Stomach smooth muscle (tissue), 2 donors: ENCODE measurements at regions not wholly inside any gene's neighbourhood (a gene's known extent, or its start where the extent isn't known, plus 50 kb on each side); places are given as distances from the start of the nearest gene placed in this dataset.
"Not testable (repeated sequence)": the region's sequence is repeated elsewhere in the genome, so short reads cannot be mapped to it uniquely, and the experiment has no call there.

Source experiments
- H3K27ac ChIP-seq: one replicate; pipeline ENCODE4 v1.7.0; 2013; ENCODE audit warnings: mild to moderate bottlenecking, low read length, inconsistent platforms
- H3K27me3 ChIP-seq, 2 donors: one replicate each; pipeline ENCODE4 v1.7.0; 2013; ENCODE audit warnings: low read length in 2 of 2; ENCODE audit not compliant: insufficient read depth in 2 of 2, control insufficient read depth in 1 of 2
- H3K36me3 ChIP-seq, 2 donors: one replicate each; pipeline ENCODE4 v1.7.0; 2013; ENCODE audit warnings: low read length in 2 of 2; ENCODE audit not compliant: control insufficient read depth in 2 of 2, insufficient read depth in 2 of 2
- H3K4me1 ChIP-seq: one replicate; pipeline ENCODE4 v1.7.0; 2013; ENCODE audit warnings: low read length; ENCODE audit not compliant: control insufficient read depth, insufficient read depth
- H3K4me3 ChIP-seq, 2 donors: one replicate each; pipeline ENCODE4 v1.7.0; 2013; ENCODE audit warnings: low read length in 2 of 2
- H3K9ac ChIP-seq, 2 donors: one replicate each; pipeline ENCODE4 v1.7.0; 2013; ENCODE audit warnings: low read length in 2 of 2, mild to moderate bottlenecking in 1 of 2
- H3K9me3 ChIP-seq, 2 donors: one replicate each; pipeline ENCODE4 v1.7.0; 2013; ENCODE audit warnings: low read length in 2 of 2; ENCODE audit not compliant: control insufficient read depth in 2 of 2
- donor health status: healthy.
- donor health status: Pancreatic carcinoma.

DNA sequence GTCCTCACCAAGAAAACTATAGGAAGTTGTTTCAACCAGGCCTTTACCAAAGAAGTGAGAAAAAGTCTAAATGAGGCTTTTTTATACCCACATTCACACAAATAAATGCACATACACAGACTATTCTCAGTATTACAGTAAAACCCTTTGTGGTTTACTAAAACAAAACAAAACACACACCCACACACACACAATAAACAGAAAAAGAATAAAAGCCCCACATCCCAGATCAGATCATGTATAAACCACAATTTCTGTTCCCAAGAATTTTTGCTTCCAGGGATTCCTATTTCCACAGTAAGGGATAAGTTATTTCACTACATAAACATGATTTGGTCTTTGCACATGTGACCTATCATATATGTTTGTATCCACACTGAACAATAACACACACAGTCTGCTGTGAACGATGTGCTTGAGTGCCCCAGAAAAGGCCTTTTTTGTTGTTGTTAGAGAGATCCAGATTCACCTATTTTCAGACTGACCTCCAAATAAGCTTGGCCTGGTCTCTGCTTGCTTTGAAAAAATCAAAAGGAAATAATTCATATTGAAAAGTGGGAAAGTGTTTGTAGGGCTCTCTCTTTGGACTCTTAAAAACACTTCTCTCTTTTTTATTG, 283.4 kb upstream of the ATP11B start:
- H3K36me3 ChIP-seq: no peaks in the 10 kb centered on the region
- no peaks in the 10 kb centered on the region for H3K9me3 ChIP-seq
- no peaks in the 10 kb centered on the region for H3K4me1 ChIP-seq
- H3K4me3 ChIP-seq: no peak overlapping the region
- H3K27me3 ChIP-seq: no peaks in the 10 kb centered on the region
- H3K27ac ChIP-seq: no peak overlapping the region
- no peak overlapping the region for H3K9ac ChIP-seq

DNA sequence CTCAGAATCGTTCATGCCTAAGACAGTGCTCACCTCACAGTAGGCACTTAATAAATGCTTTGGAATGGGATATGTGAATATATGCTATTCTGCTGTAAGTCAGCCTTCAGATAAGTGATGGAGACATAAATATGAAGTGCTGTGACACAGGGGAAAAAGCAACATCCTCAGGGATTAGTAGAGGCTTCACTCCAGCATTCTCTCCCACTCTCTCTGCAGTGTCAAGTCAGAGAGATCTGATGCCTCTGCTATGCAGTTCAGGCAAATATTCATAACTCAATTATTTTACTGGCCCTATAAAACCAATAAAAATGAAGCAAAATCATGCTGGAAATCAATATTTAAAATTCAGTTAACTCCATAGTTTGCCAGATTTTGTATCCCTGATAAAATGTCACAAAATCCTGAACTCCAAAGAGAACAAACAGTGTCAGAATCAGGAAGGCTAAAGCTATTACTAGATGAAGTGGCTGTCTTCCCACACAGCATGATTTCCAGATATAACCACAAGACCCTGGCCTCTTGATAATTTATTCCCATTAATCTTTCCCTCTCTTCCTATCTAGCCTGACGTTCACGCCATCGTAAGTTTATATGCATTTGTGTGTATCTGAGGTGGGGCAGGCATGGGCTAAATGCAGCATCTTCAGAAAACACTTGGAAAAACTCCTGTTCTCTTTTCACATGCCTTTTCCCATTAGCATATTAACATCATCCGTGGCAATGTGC, 278.9 kb upstream of the ATP11B start:
- Histone ChIP-seq H3K27me3 (no peaks in the 10 kb centered on the region), H3K36me3 (no peaks in the 10 kb centered on the region), H3K9ac (no peak overlapping the region), H3K27ac (no peak overlapping the region), H3K4me3 (no peak overlapping the region), H3K4me1 (no peaks in the 10 kb centered on the region), H3K9me3 (no peaks in the 10 kb centered on the region)

DNA sequence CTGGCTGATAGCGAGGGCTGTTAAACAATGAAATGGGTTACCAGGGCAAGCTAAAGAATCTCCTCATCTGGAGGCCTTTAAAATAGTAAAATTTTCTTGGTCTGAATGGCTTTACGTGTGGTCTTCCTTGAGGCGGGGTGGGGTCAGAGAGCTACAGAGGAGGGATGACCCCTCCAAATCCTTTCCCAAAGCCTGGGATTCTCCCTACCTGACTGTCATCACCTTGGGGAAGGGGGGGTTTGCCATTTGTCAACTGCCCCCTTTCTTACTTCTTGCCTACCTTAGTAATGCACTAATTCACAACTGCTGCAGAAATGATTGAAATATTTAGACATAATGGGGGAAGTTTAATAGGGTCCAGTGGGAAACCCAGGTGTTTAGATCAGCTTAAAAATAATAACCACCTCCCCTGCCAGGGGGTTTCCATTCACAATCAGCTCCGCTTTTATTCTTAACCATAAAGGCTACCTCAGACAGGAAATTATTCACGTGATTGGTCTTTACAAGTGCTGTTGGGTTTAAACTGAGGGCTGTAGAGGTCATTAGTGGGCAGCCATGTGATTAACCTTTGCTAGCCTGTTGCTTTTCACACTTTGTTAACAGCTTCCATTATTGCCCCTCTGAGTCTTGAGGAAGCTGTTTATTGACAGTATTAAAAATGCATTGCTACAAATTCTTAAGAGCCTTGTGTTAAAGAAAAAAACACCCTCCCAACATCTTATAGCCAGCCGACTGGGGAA, 276.5 kb upstream of the ATP11B start:
- Histone ChIP-seq H3K36me3 (no peaks in the 10 kb centered on the region), H3K27ac (no peak overlapping the region), H3K27me3 (no peaks in the 10 kb centered on the region), H3K4me1 (no peaks in the 10 kb centered on the region), H3K4me3 (no peak overlapping the region), H3K9ac (no peak overlapping the region), H3K9me3 (no peaks in the 10 kb centered on the region)

DNA sequence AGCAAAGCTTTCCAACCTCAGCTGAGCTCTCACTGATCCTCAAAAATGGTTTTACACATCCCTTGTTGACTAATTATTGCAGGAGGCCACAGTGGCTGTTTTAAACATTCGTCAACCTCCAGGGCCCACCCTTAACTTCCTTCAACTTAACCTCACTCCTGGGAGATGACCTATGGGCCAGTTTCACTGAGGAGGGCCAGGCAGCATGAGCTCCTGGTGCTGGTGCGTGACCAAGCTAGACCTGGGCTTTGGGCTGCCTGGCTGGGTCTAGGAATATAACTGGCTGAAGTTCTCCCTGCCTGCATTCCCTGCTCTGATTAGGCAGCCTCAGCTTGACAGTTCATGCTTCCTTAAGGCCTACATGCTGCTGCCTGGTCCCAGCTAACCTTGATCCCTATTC, 273.7 kb upstream of the ATP11B start:
- no peak overlapping the region for H3K4me3 ChIP-seq
- no peak overlapping the region for H3K9ac ChIP-seq
- no peaks in the 10 kb centered on the region for H3K36me3 ChIP-seq
- peaks cover 0 to 2% of the 10 kb centered on the region in 2 donors for H3K9me3 ChIP-seq
- H3K27ac ChIP-seq: no peak overlapping the region
- H3K4me1 ChIP-seq: no peaks in the 10 kb centered on the region
- H3K27me3 ChIP-seq: no peaks in the 10 kb centered on the region

DNA sequence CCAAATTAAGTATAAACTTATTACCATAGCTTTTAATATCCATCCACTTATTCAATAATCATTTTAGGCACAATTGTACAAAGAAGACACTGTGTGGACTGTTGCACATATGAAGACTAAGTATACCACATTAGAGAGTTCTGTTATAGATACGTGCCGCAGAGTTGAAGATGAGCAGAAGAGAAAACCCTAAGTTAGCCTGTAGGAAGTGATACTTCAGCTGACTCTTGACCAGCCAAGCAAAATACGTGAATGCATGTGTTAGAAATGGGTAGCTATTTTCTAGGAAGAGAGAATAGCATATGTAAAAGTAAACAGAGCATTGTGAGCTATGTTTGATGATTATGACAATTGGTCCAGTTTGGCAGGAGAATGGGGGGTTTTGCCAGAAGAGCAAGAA, 272.0 kb upstream of the ATP11B start:
- Histone ChIP-seq H3K36me3 (no peaks in the 10 kb centered on the region), H3K27me3 (no peaks in the 10 kb centered on the region), H3K27ac (no peak overlapping the region), H3K9me3 (peaks cover 0 to 2% of the 10 kb centered on the region in 2 donors), H3K4me3 (no peak overlapping the region), H3K9ac (no peak overlapping the region), H3K4me1 (no peaks in the 10 kb centered on the region)

DNA sequence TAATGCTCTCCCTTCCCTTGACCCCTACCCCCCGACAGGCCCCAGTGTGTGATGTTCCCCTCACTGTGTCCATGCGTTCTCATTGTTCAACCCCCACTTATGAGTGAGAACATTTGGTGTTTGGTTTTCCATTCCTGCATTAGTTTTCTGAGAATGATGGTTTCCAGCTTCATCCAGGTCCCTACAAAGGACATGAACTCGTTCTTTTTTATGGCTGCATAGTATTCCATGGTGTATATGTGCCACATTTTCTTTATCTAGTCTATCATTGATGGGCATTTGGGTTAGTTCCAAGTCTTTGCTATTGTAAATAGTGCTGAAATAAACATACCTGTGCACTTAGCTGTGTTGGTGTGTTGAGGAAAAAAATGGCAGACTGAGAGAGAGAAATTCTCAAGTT, 269.9 kb upstream of the ATP11B start:
- not testable (repeated sequence) for H3K27me3 ChIP-seq, H3K27ac ChIP-seq, H3K9me3 ChIP-seq, H3K4me1 ChIP-seq, H3K4me3 ChIP-seq, H3K9ac ChIP-seq, H3K36me3 ChIP-seq

DNA sequence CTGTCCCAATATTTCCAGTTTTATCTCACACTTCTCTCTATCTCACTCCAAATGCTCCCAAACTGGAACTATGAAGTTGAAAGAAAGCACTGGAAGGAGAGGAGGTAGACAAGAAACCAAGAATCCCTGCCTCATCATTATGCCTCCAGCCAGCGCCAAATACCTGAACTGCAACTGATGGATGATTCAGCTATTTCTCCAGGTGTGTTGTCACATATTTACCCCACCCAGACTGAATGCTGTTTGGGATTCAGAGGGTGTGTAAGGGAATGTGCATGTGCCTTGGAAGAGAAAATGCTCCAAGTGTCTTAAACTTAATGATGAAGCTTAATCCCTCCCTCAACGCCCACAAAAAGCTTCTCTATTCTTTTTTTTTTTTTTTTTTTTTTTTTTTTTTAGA, 269.5 kb upstream of the ATP11B start:
- H3K4me3 ChIP-seq: no peak overlapping the region
- H3K36me3 ChIP-seq: no peaks in the 10 kb centered on the region
- H3K4me1 ChIP-seq: no peaks in the 10 kb centered on the region
- H3K27me3 ChIP-seq: no peaks in the 10 kb centered on the region
- no peak overlapping the region for H3K9ac ChIP-seq
- H3K9me3 ChIP-seq: peaks cover 0 to 2% of the 10 kb centered on the region in 2 donors
- H3K27ac ChIP-seq: no peak overlapping the region

DNA sequence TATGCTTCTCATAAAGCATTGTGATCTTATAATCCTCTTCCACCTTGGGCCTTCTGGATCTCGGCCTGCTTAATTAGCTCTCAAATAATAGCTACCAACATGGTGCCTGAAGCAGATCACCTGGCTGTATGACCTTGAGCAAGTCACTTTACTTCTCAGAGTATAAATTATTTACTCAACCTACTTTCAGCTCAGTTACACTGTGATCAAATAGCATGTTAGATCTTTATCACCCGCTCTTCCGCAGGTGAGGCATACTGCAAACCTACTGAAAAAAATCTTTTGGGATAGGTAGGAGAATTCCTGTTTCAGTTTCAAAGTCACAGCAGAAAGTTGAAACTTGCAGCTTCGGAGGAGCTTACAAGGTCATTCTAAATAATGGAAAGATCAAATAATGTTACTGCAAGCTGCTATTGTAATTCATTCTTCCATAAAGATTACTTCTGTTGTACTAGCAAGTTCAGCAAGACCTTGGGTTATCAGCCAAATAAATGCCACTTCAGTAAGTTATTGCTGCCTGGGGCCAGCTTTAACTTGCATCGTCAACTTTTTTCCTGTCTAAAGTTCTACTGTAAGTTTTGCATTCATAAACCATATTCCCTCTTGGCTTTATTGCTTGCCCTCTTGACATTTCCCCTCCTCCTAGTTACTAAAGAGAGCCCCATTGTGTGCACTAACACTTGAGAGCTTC, 268.4 kb upstream of the ATP11B start:
- Histone ChIP-seq H3K27me3 (no peaks in the 10 kb centered on the region), H3K4me1 (no peaks in the 10 kb centered on the region), H3K9me3 (peaks cover 0 to 2% of the 10 kb centered on the region in 2 donors), H3K4me3 (no peak overlapping the region), H3K9ac (no peak overlapping the region), H3K27ac (no peak overlapping the region), H3K36me3 (no peaks in the 10 kb centered on the region)

DNA sequence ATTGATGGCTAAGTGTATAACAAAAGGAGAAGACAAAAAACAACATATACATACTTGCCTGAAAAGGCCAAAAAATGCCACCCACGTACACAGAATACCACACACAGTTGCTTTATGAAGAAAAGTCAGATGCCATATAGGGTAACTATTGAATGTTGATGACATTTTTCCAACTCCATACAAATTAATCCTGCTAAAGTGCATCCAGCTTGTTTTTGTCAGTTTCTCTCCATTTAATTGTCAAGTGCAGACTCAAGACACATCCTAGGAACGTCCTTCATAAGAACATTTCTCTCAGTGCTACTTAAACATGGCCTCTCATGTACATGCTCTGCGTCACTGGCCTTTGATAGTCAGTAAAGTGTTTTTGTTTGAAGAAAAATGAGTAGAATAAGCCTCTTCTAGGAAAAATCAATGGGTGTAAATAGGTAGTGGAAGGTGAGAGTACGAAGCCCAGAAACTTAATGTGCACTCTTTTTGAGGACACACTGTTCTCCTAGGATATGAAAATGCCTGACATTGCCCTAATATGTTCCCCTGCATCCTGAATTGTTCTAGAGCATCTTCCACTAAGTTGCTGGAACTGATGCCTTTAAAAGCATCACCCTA, 267.4 kb upstream of the ATP11B start:
- no peak overlapping the region for H3K4me3 ChIP-seq
- no peaks in the 10 kb centered on the region for H3K36me3 ChIP-seq
- peaks cover 0 to 2% of the 10 kb centered on the region in 2 donors for H3K9me3 ChIP-seq
- H3K4me1 ChIP-seq: no peaks in the 10 kb centered on the region
- no peak overlapping the region for H3K27ac ChIP-seq
- no peak overlapping the region for H3K9ac ChIP-seq
- H3K27me3 ChIP-seq: no peaks in the 10 kb centered on the region

DNA sequence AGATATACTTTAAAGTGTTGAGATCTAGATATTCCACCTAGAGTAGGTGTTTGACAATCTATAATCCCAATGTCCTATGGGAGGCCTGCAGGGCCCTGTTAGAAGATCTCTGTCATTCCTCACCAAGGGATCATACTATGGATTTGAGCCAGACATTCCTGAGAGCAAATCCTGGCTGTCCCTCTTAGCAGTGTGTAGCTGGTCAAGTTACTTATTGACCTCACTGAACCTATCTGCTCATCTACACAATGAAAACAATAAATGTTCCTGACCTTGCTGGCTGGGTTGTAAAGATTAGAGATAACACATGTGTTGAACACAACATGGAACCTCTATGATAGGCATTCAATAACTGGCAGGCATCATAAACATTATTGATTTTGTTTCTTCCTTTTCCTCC, 265.6 kb upstream of the ATP11B start:
- H3K36me3 ChIP-seq: no peaks in the 10 kb centered on the region
- no peaks in the 10 kb centered on the region for H3K4me1 ChIP-seq
- no peak overlapping the region for H3K4me3 ChIP-seq
- no peak overlapping the region for H3K27ac ChIP-seq
- H3K9me3 ChIP-seq: no peaks in the 10 kb centered on the region
- H3K27me3 ChIP-seq: no peaks in the 10 kb centered on the region
- H3K9ac ChIP-seq: no peak overlapping the region
